ENCODE measurements at regions not wholly inside any gene's neighbourhood (a gene's known extent, or its start where the extent isn't known, plus 50 kb on each side); places are given as distances from the start of the nearest gene placed in this dataset.

- no peak for TF ChIP-seq CTCF (conservative IDR thresholded peaks at IDR 0.05 in 1 of 2, IDR thresholded peaks at IDR 0.05 in 1 of 2; ENCODE audit: low read depth in 1 of 2, low read length in 2 of 2)
- TF ChIP-seq EZH2 (IDR thresholded peaks at IDR 0.05; ENCODE audit: low read length, missing control alignments): no peak
- DNase-seq (ENCODE audit: low read depth in 2 of 2): no peak
- H4K20me1 ChIP-seq (ENCODE audit: control insufficient read depth, extremely low read depth, insufficient read depth, low read length): no peaks in the 10 kb centered on the region
- no peak overlapping the region for H3K4me3 ChIP-seq (replicated peaks in 1 of 4; ENCODE audit: control extremely low read depth in 1 of 4, insufficient read depth in 1 of 4, low read depth in 3 of 4, low read length in 4 of 4)
- no peaks in the 10 kb centered on the region for H3K79me2 ChIP-seq (ENCODE audit: control insufficient read depth, insufficient read depth, low read length)
- no peak overlapping the region for H3K9ac ChIP-seq (ENCODE audit: insufficient read depth, low read length)
- H2AFZ ChIP-seq (ENCODE audit: low read length): no peak overlapping the region
- no peaks in the 10 kb centered on the region for H3K9me3 ChIP-seq (ENCODE audit: control insufficient read depth, insufficient read depth, low read depth, low read length)
- H3K36me3 ChIP-seq (ENCODE audit: control insufficient read depth, insufficient read depth, low read length): no peaks in the 10 kb centered on the region
- H3K4me1 ChIP-seq (ENCODE audit: control insufficient read depth, extremely low read depth, insufficient read depth, low read length): no peaks in the 10 kb centered on the region
- H3K27ac ChIP-seq (ENCODE audit: insufficient read depth, low read length): no peak overlapping the region
- peaks cover 57% of the 10 kb centered on the region for H3K27me3 ChIP-seq (ENCODE audit: control insufficient read depth, insufficient read depth, low read length)
- H3K4me2 ChIP-seq (ENCODE audit: extremely low read depth, insufficient read depth, low read length): no peak overlapping the region
These were observed 80.8 kb downstream of the NR2F2 start for GRCh38 chr15:96411056-96412031.

- no peak for DNase-seq (ENCODE audit: low read depth in 2 of 2)
- no peak overlapping the region for H3K27ac ChIP-seq (ENCODE audit: insufficient read depth, low read length)
- no peaks in the 10 kb centered on the region for H3K36me3 ChIP-seq (ENCODE audit: control insufficient read depth, insufficient read depth, low read length)
- H3K4me1 ChIP-seq (ENCODE audit: control insufficient read depth, extremely low read depth, insufficient read depth, low read length): no peaks in the 10 kb centered on the region
- H4K20me1 ChIP-seq (ENCODE audit: control insufficient read depth, extremely low read depth, insufficient read depth, low read length): no peaks in the 10 kb centered on the region
- TF ChIP-seq EZH2 (IDR thresholded peaks at IDR 0.05; ENCODE audit: low read length, missing control alignments): no peak
- no peak for TF ChIP-seq CTCF (conservative IDR thresholded peaks at IDR 0.05 in 1 of 2, IDR thresholded peaks at IDR 0.05 in 1 of 2; ENCODE audit: low read depth in 1 of 2, low read length in 2 of 2)
- no peak overlapping the region for H3K9ac ChIP-seq (ENCODE audit: insufficient read depth, low read length)
- H3K9me3 ChIP-seq (ENCODE audit: control insufficient read depth, insufficient read depth, low read depth, low read length): no peaks in the 10 kb centered on the region
- no peaks in the 10 kb centered on the region for H3K79me2 ChIP-seq (ENCODE audit: control insufficient read depth, insufficient read depth, low read length)
- no peak overlapping the region for H2AFZ ChIP-seq (ENCODE audit: low read length)
- H3K27me3 ChIP-seq (ENCODE audit: control insufficient read depth, insufficient read depth, low read length): peaks cover 63% of the 10 kb centered on the region
- H3K4me3 ChIP-seq (replicated peaks in 1 of 4; ENCODE audit: control extremely low read depth in 1 of 4, insufficient read depth in 1 of 4, low read depth in 3 of 4, low read length in 4 of 4): no peak overlapping the region
- no peak overlapping the region for H3K4me2 ChIP-seq (ENCODE audit: extremely low read depth, insufficient read depth, low read length)
These were observed 81.8 kb downstream of the NR2F2 start for GRCh38 chr15:96412045-96412905.

GRCh38 chr15:96412906-96413231 is 82.4 kb downstream of the NR2F2 start:
- no peak overlapping the region for H3K27ac ChIP-seq (ENCODE audit: insufficient read depth, low read length)
- H4K20me1 ChIP-seq (ENCODE audit: control insufficient read depth, extremely low read depth, insufficient read depth, low read length): no peaks in the 10 kb centered on the region
- no peak overlapping the region for H3K4me2 ChIP-seq (ENCODE audit: extremely low read depth, insufficient read depth, low read length)
- DNase-seq (ENCODE audit: low read depth in 2 of 2): no peak
- H3K79me2 ChIP-seq (ENCODE audit: control insufficient read depth, insufficient read depth, low read length): no peaks in the 10 kb centered on the region
- H3K4me3 ChIP-seq (replicated peaks in 1 of 4; ENCODE audit: control extremely low read depth in 1 of 4, insufficient read depth in 1 of 4, low read depth in 3 of 4, low read length in 4 of 4): no peak overlapping the region
- no peak overlapping the region for H3K9ac ChIP-seq (ENCODE audit: insufficient read depth, low read length)
- H3K9me3 ChIP-seq (ENCODE audit: control insufficient read depth, insufficient read depth, low read depth, low read length): no peaks in the 10 kb centered on the region
- H2AFZ ChIP-seq (ENCODE audit: low read length): no peak overlapping the region
- no peaks in the 10 kb centered on the region for H3K4me1 ChIP-seq (ENCODE audit: control insufficient read depth, extremely low read depth, insufficient read depth, low read length)
- H3K36me3 ChIP-seq (ENCODE audit: control insufficient read depth, insufficient read depth, low read length): no peaks in the 10 kb centered on the region
- TF ChIP-seq CTCF (conservative IDR thresholded peaks at IDR 0.05 in 1 of 2, IDR thresholded peaks at IDR 0.05 in 1 of 2; ENCODE audit: low read depth in 1 of 2, low read length in 2 of 2) (no peak), EZH2 (IDR thresholded peaks at IDR 0.05; ENCODE audit: low read length, missing control alignments) (no peak)
- H3K27me3 ChIP-seq (ENCODE audit: control insufficient read depth, insufficient read depth, low read length): peaks cover 64% of the 10 kb centered on the region

All from fibroblast of lung (primary cell).